ENCODE measurements at regions not wholly inside any gene's neighbourhood (a gene's known extent, or its start where the extent isn't known, plus 50 kb on each side); places are given as distances from the start of the nearest gene placed in this dataset.
"Not testable (repeated sequence)": the region's sequence is repeated elsewhere in the genome, so short reads cannot be mapped to it uniquely, and the experiment has no call there.

GRCh38 chr3:145294572-145294971 is 866.4 kb downstream of the PLOD2 start:
- DNase-seq (ENCODE audit: insufficient read length) (no peak), FAIRE-seq (no peak)
- TF ChIP-seq TAF1 (IDR thresholded peaks at IDR 0.05; ENCODE audit: borderline replicate concordance, low read depth, low read length) (no peak), POLR2AphosphoS5 (IDR thresholded peaks at IDR 0.05; ENCODE audit: low read depth, low read length) (no peak), POLR2A (IDR thresholded peaks at IDR 0.05; ENCODE audit: low read depth, low read length) (no peak)

DNA sequence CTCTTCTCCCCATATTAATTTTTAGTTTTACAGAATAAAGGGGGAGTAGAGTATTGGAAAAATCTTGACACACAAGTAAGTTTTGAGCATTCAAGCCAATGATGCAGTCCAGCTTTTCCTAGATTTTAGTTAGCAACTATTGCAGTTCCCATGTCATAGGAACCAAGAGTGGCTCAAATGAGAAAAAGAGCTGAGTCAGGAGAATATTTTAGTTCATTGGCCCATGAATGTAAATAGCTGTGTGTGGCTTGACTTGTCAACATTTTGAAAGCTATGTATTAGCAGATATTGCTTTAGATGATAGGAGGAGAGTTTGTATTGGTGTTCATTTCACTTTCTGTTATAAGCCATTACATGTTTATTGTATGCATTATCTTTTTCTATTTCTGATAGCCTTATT is 853.7 kb downstream of the PLOD2 start:
- no peak for TF ChIP-seq POLR2AphosphoS5 (IDR thresholded peaks at IDR 0.05; ENCODE audit: low read depth, low read length)
- FAIRE-seq (no peak), DNase-seq (ENCODE audit: insufficient read length) (no peak)

DNA sequence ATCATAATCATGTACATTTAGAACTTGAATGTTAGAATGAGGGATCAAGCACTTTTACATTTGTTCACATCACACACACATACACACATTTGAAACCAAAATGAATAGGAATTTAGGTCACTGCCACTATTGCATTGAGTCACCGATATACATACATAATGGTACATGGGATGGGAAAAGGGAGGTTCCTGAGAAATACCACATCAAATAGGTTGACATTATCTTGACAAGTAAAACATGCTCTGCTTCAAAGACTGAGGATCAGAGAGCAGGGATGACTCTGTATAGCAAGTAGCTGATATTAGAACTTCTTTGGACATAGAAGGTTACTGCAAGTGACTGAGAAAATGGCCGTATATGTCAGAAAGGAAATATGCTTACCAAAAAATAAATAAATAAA is 847.2 kb downstream of the PLOD2 start:
- TF ChIP-seq POLR2A (IDR thresholded peaks at IDR 0.05; ENCODE audit: low read depth, low read length), result no peak
- no peak for TF ChIP-seq POLR2AphosphoS5 (IDR thresholded peaks at IDR 0.05; ENCODE audit: low read depth, low read length)
- no peak for TF ChIP-seq TAF1 (IDR thresholded peaks at IDR 0.05; ENCODE audit: borderline replicate concordance, low read depth, low read length)
- FAIRE-seq, result no peak
- DNase-seq (ENCODE audit: insufficient read length), result no peak

DNA sequence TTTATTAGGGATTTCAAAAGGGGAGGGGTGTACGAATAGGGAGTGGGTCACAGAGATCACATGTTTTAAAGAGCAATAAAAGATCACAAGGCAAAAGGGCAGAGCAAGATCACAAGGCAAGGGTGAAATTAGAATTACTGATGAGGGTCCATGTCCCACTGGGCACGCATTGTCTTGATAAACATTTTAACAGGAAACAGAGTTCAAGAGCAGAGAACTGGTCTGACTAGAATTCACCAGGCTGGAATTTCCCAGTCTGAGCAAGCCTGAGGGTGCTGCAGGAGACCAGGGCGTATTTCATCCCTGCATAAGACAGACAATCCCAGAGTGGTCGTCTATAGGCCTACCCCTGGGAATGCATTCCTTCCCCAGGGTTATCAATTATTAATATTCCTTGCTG is 844.7 kb downstream of the PLOD2 start:
- not testable (repeated sequence) for FAIRE-seq

DNA sequence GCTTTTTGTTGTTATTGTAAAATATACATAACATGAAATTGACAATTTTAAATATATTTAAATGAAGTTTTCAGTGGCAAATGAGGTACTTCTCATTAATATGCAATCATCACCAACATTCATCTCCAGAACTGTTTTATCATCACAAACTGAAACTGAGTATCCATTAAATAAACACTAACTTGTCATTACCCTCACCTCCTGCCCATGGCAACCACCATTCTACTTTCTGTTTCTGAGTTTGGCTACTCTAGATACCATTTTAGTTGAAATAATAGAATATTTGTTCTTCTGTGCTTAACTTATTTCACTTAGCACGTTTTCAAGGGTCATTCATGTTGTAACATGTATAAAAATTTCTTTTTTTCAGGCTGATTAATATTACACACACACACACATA is 834.3 kb downstream of the PLOD2 start:
- no peak for FAIRE-seq

More for the DNA sequence above, 844.7 kb downstream of the PLOD2 start:
- DNase-seq (ENCODE audit: insufficient read length), result not testable (repeated sequence)

GRCh38 chr3:145333427-145333826 is 827.6 kb downstream of the PLOD2 start:
- FAIRE-seq; DNase-seq (ENCODE audit: insufficient read length): not testable (repeated sequence)

More for the DNA sequence above, 834.3 kb downstream of the PLOD2 start:
- DNase-seq (ENCODE audit: insufficient read length), result no peak
- no peak for TF ChIP-seq TAF1 (IDR thresholded peaks at IDR 0.05; ENCODE audit: borderline replicate concordance, low read depth, low read length)

- no peak for FAIRE-seq
- TF ChIP-seq TAF1 (IDR thresholded peaks at IDR 0.05; ENCODE audit: borderline replicate concordance, low read depth, low read length), result no peak
- TF ChIP-seq POLR2A (IDR thresholded peaks at IDR 0.05; ENCODE audit: low read depth, low read length), result no peak
- TF ChIP-seq POLR2AphosphoS5 (IDR thresholded peaks at IDR 0.05; ENCODE audit: low read depth, low read length), result no peak
These were observed 827.1 kb downstream of the PLOD2 start for GRCh38 chr3:145333931-145334330.

GRCh38 chr3:145355206-145355605 is 805.8 kb downstream of the PLOD2 start:
- TF ChIP-seq TAF1 (IDR thresholded peaks at IDR 0.05; ENCODE audit: borderline replicate concordance, low read depth, low read length) (no peak), POLR2AphosphoS5 (IDR thresholded peaks at IDR 0.05; ENCODE audit: low read depth, low read length) (no peak), POLR2A (IDR thresholded peaks at IDR 0.05; ENCODE audit: low read depth, low read length) (no peak)
- no peak for FAIRE-seq
- DNase-seq (ENCODE audit: insufficient read length), result no peak

More at GRCh38 chr3:145333931-145334330, 827.1 kb downstream of the PLOD2 start:
- DNase-seq (ENCODE audit: insufficient read length), result no peak

DNA sequence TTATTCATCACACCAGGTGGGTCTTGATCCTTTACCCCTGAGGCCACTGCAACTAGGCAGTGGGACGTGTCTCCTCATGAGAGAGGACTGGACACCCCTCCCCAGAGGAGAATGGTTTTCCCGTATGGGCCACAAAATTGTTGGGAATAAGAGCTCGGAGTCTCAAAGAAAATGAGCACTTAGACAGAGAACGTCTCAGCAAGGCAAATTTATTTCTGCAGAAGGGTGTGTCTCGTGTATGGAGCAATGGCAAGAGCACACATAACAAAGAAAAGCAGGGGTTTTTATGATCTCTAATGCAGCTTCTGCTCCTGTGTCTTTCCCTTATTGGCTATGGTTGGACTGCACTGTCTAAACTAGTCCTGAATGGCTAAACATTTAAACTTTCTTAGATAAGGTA is 803.5 kb downstream of the PLOD2 start:
- FAIRE-seq, result no peak
- no peak for DNase-seq (ENCODE audit: insufficient read length)
- TF ChIP-seq POLR2AphosphoS5 (IDR thresholded peaks at IDR 0.05; ENCODE audit: low read depth, low read length) (no peak), TAF1 (IDR thresholded peaks at IDR 0.05; ENCODE audit: borderline replicate concordance, low read depth, low read length) (no peak), POLR2A (IDR thresholded peaks at IDR 0.05; ENCODE audit: low read depth, low read length) (no peak)

GRCh38 chr3:145359040-145359439 is 801.9 kb downstream of the PLOD2 start:
- TF ChIP-seq TAF1 (IDR thresholded peaks at IDR 0.05; ENCODE audit: borderline replicate concordance, low read depth, low read length) (no peak), POLR2A (IDR thresholded peaks at IDR 0.05; ENCODE audit: low read depth, low read length) (no peak), POLR2AphosphoS5 (IDR thresholded peaks at IDR 0.05; ENCODE audit: low read depth, low read length) (no peak)
- FAIRE-seq (no peak), DNase-seq (ENCODE audit: insufficient read length) (no peak)

GRCh38 chr3:145368748-145369147 is 792.2 kb downstream of the PLOD2 start:
- TF ChIP-seq POLR2A (IDR thresholded peaks at IDR 0.05; ENCODE audit: low read depth, low read length) (no peak), TAF1 (IDR thresholded peaks at IDR 0.05; ENCODE audit: borderline replicate concordance, low read depth, low read length) (no peak), POLR2AphosphoS5 (IDR thresholded peaks at IDR 0.05; ENCODE audit: low read depth, low read length) (no peak)
- no peak for FAIRE-seq
- DNase-seq (ENCODE audit: insufficient read length), result no peak

DNA sequence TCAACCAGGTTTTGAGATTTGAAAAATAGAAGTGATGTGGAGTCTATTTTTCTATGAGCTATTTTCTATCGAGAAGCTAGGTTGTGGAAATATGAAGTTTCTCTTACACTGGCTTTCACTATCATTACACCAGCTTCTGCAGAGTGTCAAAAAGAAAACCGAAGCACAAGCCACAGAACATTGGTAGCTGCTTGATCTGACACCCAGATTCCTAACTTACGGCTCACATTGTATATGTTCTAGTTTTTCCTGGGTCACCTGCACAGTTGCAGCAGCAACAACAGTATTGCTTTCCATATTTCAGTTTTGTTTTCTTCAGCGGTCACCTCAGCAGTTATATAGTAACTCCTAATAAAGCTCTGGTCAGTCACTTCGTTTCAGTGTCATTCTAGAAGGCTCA is 790.1 kb downstream of the PLOD2 start:
- no peak for TF ChIP-seq TAF1 (IDR thresholded peaks at IDR 0.05; ENCODE audit: borderline replicate concordance, low read depth, low read length)
- no peak for TF ChIP-seq POLR2A (IDR thresholded peaks at IDR 0.05; ENCODE audit: low read depth, low read length)
- TF ChIP-seq POLR2AphosphoS5 (IDR thresholded peaks at IDR 0.05; ENCODE audit: low read depth, low read length), result no peak
- DNase-seq (ENCODE audit: insufficient read length) (no peak), FAIRE-seq (no peak)

DNA sequence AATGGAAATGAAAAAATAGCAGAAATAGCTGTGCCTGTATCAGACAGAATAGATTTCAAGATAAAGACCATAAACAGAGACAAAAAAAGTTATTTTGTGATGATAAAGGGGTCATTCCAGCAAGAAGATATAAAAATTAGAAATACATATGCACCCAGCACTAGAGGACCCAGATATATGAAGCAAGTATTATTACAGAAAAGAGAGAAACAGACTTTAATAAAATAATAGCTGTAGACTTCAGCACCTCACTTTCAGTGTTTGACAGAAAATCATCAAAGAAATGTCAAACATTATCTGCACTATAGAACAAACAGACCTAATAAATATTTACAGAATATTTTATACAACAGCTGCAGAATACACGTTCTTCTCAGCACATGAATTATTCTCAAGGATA is 783.7 kb downstream of the PLOD2 start:
- DNase-seq (ENCODE audit: insufficient read length) (no peak), FAIRE-seq (no peak)
- no peak for TF ChIP-seq TAF1 (IDR thresholded peaks at IDR 0.05; ENCODE audit: borderline replicate concordance, low read depth, low read length)
- no peak for TF ChIP-seq POLR2A (IDR thresholded peaks at IDR 0.05; ENCODE audit: low read depth, low read length)
- TF ChIP-seq POLR2AphosphoS5 (IDR thresholded peaks at IDR 0.05; ENCODE audit: low read depth, low read length), result no peak
